Amygdala (tissue), 56 donors: ENCODE measurements at regions not wholly inside any gene's neighbourhood (a gene's known extent, or its start where the extent isn't known, plus 50 kb on each side); places are given as distances from the start of the nearest gene placed in this dataset.

Source experiments
- DNase-seq, 56 donors: peaks; one replicate each; lab custom pipeline; 2025; lab: John Stamatoyannopoulos, UW

DNA sequence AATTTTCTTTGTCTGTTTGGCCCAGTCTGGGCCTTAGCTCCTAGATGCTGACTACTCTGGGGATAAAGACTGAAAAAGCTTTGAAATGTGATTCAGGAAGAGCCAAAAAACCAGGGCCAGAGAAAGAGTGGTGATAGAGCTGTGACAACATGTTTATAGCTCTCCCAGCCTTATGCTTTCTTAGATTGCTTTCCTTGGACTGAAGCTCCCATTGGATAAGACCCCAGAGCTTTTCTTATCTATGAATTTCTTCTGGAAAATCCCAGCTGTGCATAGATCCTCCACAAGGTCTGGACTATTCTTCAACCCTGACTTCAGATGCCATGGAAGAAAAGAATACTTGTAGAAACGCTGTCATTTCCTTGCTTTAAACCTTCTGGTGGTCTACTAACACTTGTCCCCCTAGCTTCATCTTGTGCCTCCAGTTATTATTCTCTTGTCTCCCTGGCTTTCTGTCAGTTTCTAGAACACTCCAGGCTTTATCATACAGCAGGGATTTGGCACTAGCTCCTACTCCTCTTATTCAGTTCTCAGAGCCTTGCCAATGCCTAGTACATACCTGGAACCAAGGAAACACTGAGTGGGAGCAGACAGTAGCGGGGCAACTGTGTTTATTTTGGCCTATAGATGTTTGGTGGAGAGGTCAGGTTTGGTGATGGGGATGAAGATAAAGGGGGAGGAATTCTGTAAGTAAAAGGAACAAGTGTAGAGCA lies 57.1 kb upstream of the TEX13D start:
- DNase-seq = no peak

DNA sequence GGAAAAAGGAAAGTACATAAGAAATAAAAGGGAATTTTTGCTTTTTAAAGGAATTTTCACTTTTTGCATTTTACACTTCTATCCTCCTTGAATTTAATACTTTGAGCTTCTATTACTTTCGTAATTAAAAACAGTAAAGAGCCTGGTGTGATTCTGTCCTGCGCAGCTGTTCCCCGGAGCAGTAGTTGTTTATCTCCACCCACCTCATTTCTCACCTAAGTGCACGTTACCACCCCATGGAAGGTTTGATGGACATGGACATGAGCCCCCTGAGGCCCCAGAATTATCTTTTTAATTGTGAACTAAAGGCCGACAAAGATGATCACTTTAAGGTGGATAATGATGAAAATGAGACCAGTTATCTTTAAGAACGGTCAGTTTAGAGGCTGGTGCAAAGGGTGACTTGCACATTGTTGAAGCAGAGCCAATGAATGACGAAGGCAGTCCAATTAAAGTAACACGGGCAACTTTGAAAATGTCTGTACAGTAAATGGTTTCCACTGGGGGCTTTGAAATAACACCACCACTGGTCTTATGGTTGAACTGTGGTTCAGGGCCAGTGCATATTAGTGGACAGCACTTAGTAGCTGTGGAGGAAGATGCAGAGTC lies 52.1 kb upstream of the TEX13D start:
- DNase-seq = no peak

DNA sequence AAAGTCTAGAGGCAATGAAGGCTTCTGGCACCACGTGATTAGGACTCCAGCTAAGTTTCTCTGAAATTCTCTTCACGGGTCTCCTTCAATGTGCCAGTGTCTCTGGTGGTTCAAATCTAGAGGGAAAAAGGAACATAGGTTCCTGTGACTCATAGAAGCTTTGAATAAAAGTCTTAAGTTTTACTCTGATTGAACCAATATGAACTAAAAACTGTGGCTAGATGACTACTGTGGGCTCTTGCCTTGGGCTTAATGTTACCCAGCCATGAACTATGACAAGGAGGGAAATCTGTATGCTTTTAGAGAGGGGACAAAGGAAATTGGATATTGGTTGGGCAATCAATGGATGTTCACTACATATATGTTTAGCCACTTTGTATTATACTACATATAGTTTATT lies 49.9 kb upstream of the TEX13D start:
- no peak for DNase-seq
